DOHH2 (cell line): ENCODE measurements at regions not wholly inside any gene's neighbourhood (a gene's known extent, or its start where the extent isn't known, plus 50 kb on each side); places are given as distances from the start of the nearest gene placed in this dataset.

Source experiments
- H3F3A ChIP-seq: fragments of 200-600 bp; sonication (generic), shearing (Covaris generic); 2 replicates; pipeline ENCODE4 v1.6.0; 2016; ENCODE audit warnings: antibody characterized with exemption, mild to moderate bottlenecking; ENCODE audit not compliant: control insufficient read depth, insufficient read depth
- H3K27ac ChIP-seq: fragments of 200-600 bp; sonication (generic); 2 replicates; pipeline ENCODE4 v1.5.1; 2014; ENCODE audit warnings: low read depth, mild to moderate bottlenecking, low read length, moderate library complexity
- H3K27me3 ChIP-seq: fragments of 200-600 bp; sonication (generic); 2 replicates; pipeline ENCODE4 v1.6.1; 2014; ENCODE audit warnings: mild to moderate bottlenecking, low read length, mixed read lengths; ENCODE audit not compliant: control insufficient read depth
- H3K36me3 ChIP-seq: fragments of 200-600 bp; sonication (generic); 2 replicates; pipeline ENCODE4 v1.6.1; 2014; ENCODE audit warnings: mild to moderate bottlenecking, low read length, moderate library complexity, mixed read lengths; ENCODE audit not compliant: control insufficient read depth
- H3K4me1 ChIP-seq: fragments of 200-600 bp; sonication (generic); 2 replicates; pipeline ENCODE4 v1.6.1; 2014; ENCODE audit warnings: mild to moderate bottlenecking, low read length, mixed read lengths; ENCODE audit not compliant: control insufficient read depth
- H3K4me2 ChIP-seq: fragments of 200-600 bp; sonication (generic); 2 replicates; pipeline ENCODE4 v1.6.0; 2014; ENCODE audit warnings: mild to moderate bottlenecking, low read length, moderate library complexity
- H3K4me3 ChIP-seq: fragments of 200-600 bp; sonication (generic); 2 replicates; pipeline ENCODE4 v1.5.1; 2014; ENCODE audit warnings: mild to moderate bottlenecking, low read length, mixed read lengths
- H3K79me2 ChIP-seq: fragments of 200-600 bp; sonication (generic); 2 replicates; pipeline ENCODE4 v1.6.1; 2014; ENCODE audit warnings: mild to moderate bottlenecking, low read length, mixed read lengths; ENCODE audit not compliant: control insufficient read depth
- H3K9me2 ChIP-seq: fragments of 200-600 bp; sonication (generic); replicated peaks from 2 replicates; pipeline ENCODE4 v1.6.1; 2014; ENCODE audit warnings: mild to moderate bottlenecking, low read length, mixed read lengths; ENCODE audit not compliant: control insufficient read depth
- H3K9me3 ChIP-seq: fragments of 200-600 bp; sonication (generic); 2 replicates; pipeline ENCODE4 v1.6.1; 2014; ENCODE audit warnings: antibody characterized with exemption, low read length, mixed read lengths; ENCODE audit not compliant: control insufficient read depth, insufficient read depth
- H4K20me1 ChIP-seq: fragments of 200-600 bp; sonication (generic); 2 replicates; pipeline ENCODE4 v1.6.0; 2014; ENCODE audit warnings: low read depth, mild to moderate bottlenecking, antibody characterized with exemption, low read length, moderate library complexity; ENCODE audit not compliant: control insufficient read depth, insufficient read depth
- EZH2phosphoT487 ChIP-seq: fragments of 200-600 bp; sonication (generic); IDR thresholded peaks from 2 replicates; pipeline ENCODE4 v1.6.1; 2017; ENCODE audit warnings: borderline replicate concordance, mild to moderate bottlenecking, antibody characterized with exemption, low read length, moderate library complexity, mixed read lengths
- TF ChIP-seq, protein P1 (sequence below): fragments of 200-600 bp; sonication (generic); IDR thresholded peaks from one replicate; pipeline ENCODE4 v1.5.1; 2014; ENCODE audit warnings: antibody characterized with exemption, mild to moderate bottlenecking, low read depth, low read length; ENCODE audit not compliant: poor library complexity, severe bottlenecking

DNA sequence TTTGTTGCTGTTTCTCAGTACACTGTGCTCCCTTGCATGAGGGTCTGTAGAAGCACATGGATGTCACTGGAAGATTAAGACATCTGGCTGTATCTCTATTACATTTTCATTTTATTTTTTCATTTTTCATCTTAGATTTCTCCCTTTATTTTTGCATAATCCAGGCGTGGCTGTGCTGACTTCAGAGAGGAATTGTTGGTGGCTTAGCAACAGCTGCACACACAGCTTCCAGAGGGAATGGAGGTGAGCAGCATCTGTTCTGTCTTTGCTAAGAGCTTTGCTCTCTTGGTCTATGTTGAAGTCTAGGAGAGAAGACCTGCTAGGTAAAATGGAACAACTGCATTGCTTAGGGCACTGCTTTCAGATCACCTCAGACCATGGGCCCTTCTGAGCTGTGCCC lies 254.4 kb upstream of the SP4 start:
- no peak overlapping the region for H3K27ac ChIP-seq
- H4K20me1 ChIP-seq, result no peaks in the 10 kb centered on the region
- H3F3A ChIP-seq, result no peaks in the 10 kb centered on the region
- no peaks in the 10 kb centered on the region for H3K4me1 ChIP-seq
- H3K9me3 ChIP-seq, result no peaks in the 10 kb centered on the region
- no peaks in the 10 kb centered on the region for H3K79me2 ChIP-seq
- no peak overlapping the region for H3K4me3 ChIP-seq
- H3K9me2 ChIP-seq, result no peaks in the 10 kb centered on the region
- H3K4me2 ChIP-seq, result no peak overlapping the region
- TF ChIP-seq, protein P1, sequence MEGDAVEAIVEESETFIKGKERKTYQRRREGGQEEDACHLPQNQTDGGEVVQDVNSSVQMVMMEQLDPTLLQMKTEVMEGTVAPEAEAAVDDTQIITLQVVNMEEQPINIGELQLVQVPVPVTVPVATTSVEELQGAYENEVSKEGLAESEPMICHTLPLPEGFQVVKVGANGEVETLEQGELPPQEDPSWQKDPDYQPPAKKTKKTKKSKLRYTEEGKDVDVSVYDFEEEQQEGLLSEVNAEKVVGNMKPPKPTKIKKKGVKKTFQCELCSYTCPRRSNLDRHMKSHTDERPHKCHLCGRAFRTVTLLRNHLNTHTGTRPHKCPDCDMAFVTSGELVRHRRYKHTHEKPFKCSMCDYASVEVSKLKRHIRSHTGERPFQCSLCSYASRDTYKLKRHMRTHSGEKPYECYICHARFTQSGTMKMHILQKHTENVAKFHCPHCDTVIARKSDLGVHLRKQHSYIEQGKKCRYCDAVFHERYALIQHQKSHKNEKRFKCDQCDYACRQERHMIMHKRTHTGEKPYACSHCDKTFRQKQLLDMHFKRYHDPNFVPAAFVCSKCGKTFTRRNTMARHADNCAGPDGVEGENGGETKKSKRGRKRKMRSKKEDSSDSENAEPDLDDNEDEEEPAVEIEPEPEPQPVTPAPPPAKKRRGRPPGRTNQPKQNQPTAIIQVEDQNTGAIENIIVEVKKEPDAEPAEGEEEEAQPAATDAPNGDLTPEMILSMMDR, result no peak
- TF ChIP-seq EZH2phosphoT487, result no peak
- no peaks in the 10 kb centered on the region for H3K36me3 ChIP-seq
- no peaks in the 10 kb centered on the region for H3K27me3 ChIP-seq

DNA sequence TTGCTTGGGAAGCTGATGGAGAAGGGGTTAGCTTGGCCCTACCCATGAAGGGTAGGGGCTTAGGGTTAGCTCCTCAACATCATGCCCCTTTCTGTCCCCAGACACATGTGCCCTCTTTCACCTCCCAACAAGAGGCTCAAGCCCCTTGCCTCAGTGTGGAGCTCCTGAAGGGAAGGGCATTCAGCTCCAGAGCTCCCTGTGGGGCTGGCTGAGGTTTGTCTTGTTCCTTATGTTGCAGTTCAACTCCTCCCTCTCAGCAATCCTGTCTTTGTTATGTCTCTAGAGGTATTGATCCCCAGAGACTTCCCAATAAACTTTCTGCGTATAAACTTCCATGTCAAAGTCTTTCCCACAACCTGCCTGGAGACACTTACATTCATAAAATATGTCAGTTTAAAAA lies 252.2 kb upstream of the SP4 start:
- Histone ChIP-seq H3K79me2 (no peaks in the 10 kb centered on the region), H3F3A (no peaks in the 10 kb centered on the region), H3K36me3 (no peaks in the 10 kb centered on the region), H4K20me1 (no peaks in the 10 kb centered on the region), H3K27me3 (no peaks in the 10 kb centered on the region), H3K4me1 (no peaks in the 10 kb centered on the region), H3K9me2 (no peaks in the 10 kb centered on the region), H3K4me3 (no peak overlapping the region), H3K4me2 (no peak overlapping the region), H3K27ac (no peak overlapping the region), H3K9me3 (no peaks in the 10 kb centered on the region)
- TF ChIP-seq, protein P1, result no peak
- no peak for TF ChIP-seq EZH2phosphoT487

DNA sequence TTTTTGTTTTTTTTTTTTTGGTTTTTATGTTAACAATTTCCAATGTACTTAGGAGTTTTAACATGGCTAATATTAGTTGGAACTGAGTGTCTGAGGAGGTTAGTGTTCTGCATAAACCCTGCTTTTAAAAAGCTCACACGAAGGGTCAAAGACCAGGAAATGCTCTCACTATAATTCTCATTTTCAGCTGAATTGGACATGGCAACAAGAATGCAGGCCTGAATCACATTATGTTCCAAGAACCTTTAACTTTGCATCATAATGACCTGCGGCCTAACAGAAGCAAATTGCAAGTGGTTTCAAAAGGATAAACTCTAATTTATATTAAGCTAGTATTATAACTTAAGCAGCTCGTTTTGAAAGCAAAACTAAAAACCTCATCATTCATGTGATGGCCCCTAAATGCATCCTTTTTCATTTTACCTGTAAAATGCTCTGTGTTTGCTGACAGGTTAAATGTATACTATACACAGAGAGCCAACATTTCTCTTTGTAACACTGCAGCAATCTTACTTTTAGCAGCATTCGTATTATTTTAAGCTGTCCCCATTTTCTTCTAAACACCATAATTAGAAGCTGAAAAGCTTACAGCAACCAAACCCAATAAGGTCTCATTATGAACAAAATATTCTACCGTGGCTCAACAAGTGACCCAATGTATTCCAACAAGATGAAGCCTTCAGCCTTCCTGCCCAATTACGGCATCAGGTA lies 242.8 kb upstream of the SP4 start:
- no peak for TF ChIP-seq EZH2phosphoT487
- TF ChIP-seq, protein P1, result no peak
- Histone ChIP-seq H3K36me3 (no peaks in the 10 kb centered on the region), H3K4me1 (no peaks in the 10 kb centered on the region), H4K20me1 (no peaks in the 10 kb centered on the region), H3K9me2 (no peaks in the 10 kb centered on the region; the same call in 1 of the 2 replicates), H3K4me3 (no peak overlapping the region), H3K4me2 (no peak overlapping the region), H3K27me3 (no peaks in the 10 kb centered on the region), H3K79me2 (no peaks in the 10 kb centered on the region), H3K27ac (no peak overlapping the region), H3K9me3 (no peaks in the 10 kb centered on the region), H3F3A (no peaks in the 10 kb centered on the region)
